Tibial nerve (tissue), 4 donors: ENCODE measurements at regions not wholly inside any gene's neighbourhood (a gene's known extent, or its start where the extent isn't known, plus 50 kb on each side); places are given as distances from the start of the nearest gene placed in this dataset.

Experiments used
- CTCF ChIP-seq, 5 experiments: fragments of 200-600 bp in 3 of 5; fragments of 450-650 bp in 2 of 5; sonication (generic) in 3 of 5; IDR thresholded peaks; one replicate each; pipeline ENCODE4 v1.5.1; 2016 to 2019; ENCODE audit warnings: antibody characterized with exemption in 5 of 5, mild to moderate bottlenecking in 3 of 5, moderate library complexity in 2 of 5
- EP300 ChIP-seq, 2 donors: sonication (generic); formaldehyde crosslinking; IDR thresholded peaks; one replicate each; pipeline ENCODE4 v1.6.1; 2017; ENCODE audit warnings: antibody characterized with exemption in 2 of 2, mild to moderate bottlenecking in 1 of 2
- POLR2A ChIP-seq, 2 donors: fragments of 450-650 bp; IDR thresholded peaks; one replicate each; pipeline ENCODE4 v1.6.1; 2017; ENCODE audit warnings: antibody characterized with exemption in 2 of 2, mild to moderate bottlenecking in 2 of 2, moderate library complexity in 2 of 2

DNA sequence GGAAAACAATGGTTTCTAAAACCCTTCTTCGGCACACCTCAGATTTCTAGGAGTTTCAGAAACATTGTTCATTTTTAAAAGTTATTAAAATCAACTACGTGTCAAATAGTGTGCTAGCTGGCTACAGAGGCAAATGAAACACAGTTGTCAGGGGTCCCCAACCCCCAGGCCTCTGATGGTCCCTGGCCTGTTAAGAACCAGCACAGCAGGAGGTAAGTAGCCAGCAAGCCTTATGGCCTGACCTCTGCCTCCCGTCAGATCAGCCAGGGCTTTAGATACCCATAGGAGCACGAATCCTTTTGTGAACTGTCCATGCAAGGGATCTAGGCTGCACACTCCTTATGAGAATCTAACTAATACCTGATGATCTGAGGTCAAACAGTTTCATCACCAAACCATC is 648.2 kb downstream of the FAM181B start:
- TF ChIP-seq EP300 (IDR thresholded peaks at IDR 0.05) = no peak
- no peak for TF ChIP-seq CTCF (IDR thresholded peaks at IDR 0.05)
- no peak for TF ChIP-seq POLR2A (IDR thresholded peaks at IDR 0.05)
